Upper lobe of right lung (tissue), 1 donor: ENCODE measurements at regions not wholly inside any gene's neighbourhood (a gene's known extent, or its start where the extent isn't known, plus 50 kb on each side); places are given as distances from the start of the nearest gene placed in this dataset.

Experiments
- ATAC-seq: fragments of 200-7000 bp; cut with Tn5 transposase; one replicate; pipeline ENCODE4 v1.9.1; 2020; ENCODE audit warnings: mild to moderate bottlenecking, moderate library complexity
- DNase-seq: peaks from one replicate; pipeline ENCODE4 v3.0.0-alpha.2; 2020
- H3K27ac ChIP-seq: fragments of 200-600 bp; one replicate; pipeline ENCODE4 v1.8.0; 2022
- H3K27me3 ChIP-seq: fragments of 200-600 bp; one replicate; pipeline ENCODE4 v1.8.0; 2022; ENCODE audit warnings: mild to moderate bottlenecking
- H3K36me3 ChIP-seq: fragments of 200-600 bp; one replicate; pipeline ENCODE4 v1.8.0; 2022
- H3K4me1 ChIP-seq: fragments of 200-600 bp; one replicate; pipeline ENCODE4 v1.8.0; 2022
- H3K4me3 ChIP-seq: fragments of 200-600 bp; one replicate; pipeline ENCODE4 v1.8.0; 2022; ENCODE audit warnings: mild to moderate bottlenecking
- H3K9me3 ChIP-seq: fragments of 200-600 bp; one replicate; pipeline ENCODE4 v1.8.0; 2022
- CTCF ChIP-seq: fragments of 200-600 bp; IDR thresholded peaks from one replicate; pipeline ENCODE4 v1.8.0; 2022; ENCODE audit warnings: antibody characterized with exemption
- intact Hi-C: fragments of 100-400 bp; cut with DNase I; formaldehyde crosslinking; loops from one replicate; pipeline ENCODE4 v1.11.0; 2022
- donor health status: DM: no; HTN: yes; CAD: no; lungs with severe emphysema.

GRCh38 chr14:45838597-45838996 lies 585.6 kb upstream of the MIS18BP1 start:
- DNase-seq, result no peak
- TF ChIP-seq CTCF, result no peak
- H3K27ac ChIP-seq, result no peak overlapping the region
- intact Hi-C loops, result no loop called here
- H3K27me3 ChIP-seq, result no peaks in the 10 kb centered on the region
- no peaks in the 10 kb centered on the region for H3K36me3 ChIP-seq
- no peak for ATAC-seq
- H3K9me3 ChIP-seq, result no peaks in the 10 kb centered on the region
- H3K4me1 ChIP-seq, result no peaks in the 10 kb centered on the region
- no peak overlapping the region for H3K4me3 ChIP-seq

GRCh38 chr14:45819107-45819506 lies 566.1 kb upstream of the MIS18BP1 start:
- DNase-seq (no peak), ATAC-seq (no peak)
- Histone ChIP-seq H3K4me3 (no peak overlapping the region), H3K27ac (no peak overlapping the region), H3K4me1 (no peaks in the 10 kb centered on the region), H3K27me3 (no peaks in the 10 kb centered on the region), H3K36me3 (no peaks in the 10 kb centered on the region), H3K9me3 (no peaks in the 10 kb centered on the region)
- intact Hi-C loops, result no loop called here
- TF ChIP-seq CTCF, result no peak

GRCh38 chr14:45811155-45811554 lies 558.2 kb upstream of the MIS18BP1 start:
- no peak for ATAC-seq

DNA sequence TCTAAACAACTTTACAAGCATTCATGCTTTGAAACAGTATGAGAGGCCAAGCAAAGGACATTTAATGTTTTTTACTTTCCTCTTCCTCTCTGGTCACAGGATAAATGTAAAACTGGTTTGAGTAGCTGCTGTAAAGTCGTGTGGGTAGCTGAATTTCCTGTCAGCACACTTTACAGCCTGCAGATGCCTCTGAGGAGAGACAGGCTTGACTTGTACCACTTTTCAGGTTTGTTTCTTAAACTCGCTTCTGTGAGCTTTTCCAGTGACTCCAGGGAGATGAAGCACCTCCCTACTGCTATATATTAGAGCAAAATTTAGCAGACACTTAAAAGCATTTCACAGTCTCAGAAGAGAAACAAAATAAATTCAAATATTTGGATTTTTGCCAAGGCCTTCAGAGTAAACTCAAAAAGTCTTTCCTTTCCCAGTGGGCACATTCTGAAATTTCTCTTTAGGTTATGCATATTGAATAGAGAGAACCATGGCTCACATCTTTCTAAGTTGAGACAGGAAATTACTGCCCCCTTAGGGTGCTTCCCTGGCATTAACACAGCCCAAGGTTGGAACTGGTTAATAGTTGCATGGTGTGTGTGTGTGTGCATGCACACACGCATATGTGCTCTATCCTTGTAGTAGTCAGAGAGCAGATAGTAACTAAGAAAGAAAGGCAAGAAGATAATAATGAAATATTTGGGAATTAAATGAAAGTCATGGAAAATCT lies 557.3 kb upstream of the MIS18BP1 start:
- no peaks in the 10 kb centered on the region for H3K36me3 ChIP-seq
- no peaks in the 10 kb centered on the region for H3K9me3 ChIP-seq
- H3K4me1 ChIP-seq, result peaks cover 6% of the 10 kb centered on the region
- H3K4me3 ChIP-seq, result no peak overlapping the region
- H3K27ac ChIP-seq, result no peak overlapping the region
- H3K27me3 ChIP-seq, result no peaks in the 10 kb centered on the region
- ATAC-seq, result peak; percentile 41
- peak; percentile 16 for TF ChIP-seq CTCF
- intact Hi-C loops, result no loop called here
- no peak for DNase-seq

More at GRCh38 chr14:45811155-45811554, 558.2 kb upstream of the MIS18BP1 start:
- H3K27me3 ChIP-seq, result no peaks in the 10 kb centered on the region
- no peaks in the 10 kb centered on the region for H3K36me3 ChIP-seq
- no peak for TF ChIP-seq CTCF
- no peak for DNase-seq
- peaks cover 6% of the 10 kb centered on the region for H3K4me1 ChIP-seq
- no peaks in the 10 kb centered on the region for H3K9me3 ChIP-seq
- H3K4me3 ChIP-seq, result no peak overlapping the region
- intact Hi-C loops, result no loop called here
- H3K27ac ChIP-seq, result no peak overlapping the region

GRCh38 chr14:45807178-45807899 lies 554.3 kb upstream of the MIS18BP1 start:
- no peak overlapping the region for H3K27ac ChIP-seq
- intact Hi-C loops, result no loop called here
- TF ChIP-seq CTCF, result no peak
- H3K4me3 ChIP-seq, result no peak overlapping the region
- H3K9me3 ChIP-seq, result no peaks in the 10 kb centered on the region
- H3K27me3 ChIP-seq, result no peaks in the 10 kb centered on the region
- ATAC-seq, result no peak
- no peak for DNase-seq
- no peaks in the 10 kb centered on the region for H3K36me3 ChIP-seq
- H3K4me1 ChIP-seq, result peaks cover 6% of the 10 kb centered on the region
